VCaP (cell line): ENCODE measurements at regions not wholly inside any gene's neighbourhood (a gene's known extent, or its start where the extent isn't known, plus 50 kb on each side); places are given as distances from the start of the nearest gene placed in this dataset.

Experiments
- H3K27ac ChIP-seq: fragments of 450-650 bp; 2 replicates; pipeline ENCODE4 v1.5.1; 2017
- CTCF ChIP-seq: fragments of 450-650 bp; conservative IDR thresholded peaks from 2 replicates; pipeline ENCODE4 v1.5.1; 2017; ENCODE audit warnings: mild to moderate bottlenecking, moderate library complexity

- no peak overlapping the region for H3K27ac ChIP-seq
- TF ChIP-seq CTCF: peak; percentile 87
Measured at GRCh38 chr1:82604524-82604923, 803.8 kb downstream of the ADGRL2 start.

- TF ChIP-seq CTCF: no peak
- no peak overlapping the region for H3K27ac ChIP-seq
Measured at GRCh38 chr1:82600314-82600713, 799.6 kb downstream of the ADGRL2 start.

GRCh38 chr1:82598812-82599211, 798.1 kb downstream of the ADGRL2 start:
- TF ChIP-seq CTCF: no peak
- no peak overlapping the region for H3K27ac ChIP-seq

GRCh38 chr1:82598337-82598736, 797.6 kb downstream of the ADGRL2 start:
- H3K27ac ChIP-seq: no peak overlapping the region
- no peak for TF ChIP-seq CTCF

- no peak overlapping the region for H3K27ac ChIP-seq
Measured at GRCh38 chr1:82597649-82598048, 796.9 kb downstream of the ADGRL2 start.

GRCh38 chr1:82597141-82597540, 796.4 kb downstream of the ADGRL2 start:
- no peak overlapping the region for H3K27ac ChIP-seq
- TF ChIP-seq CTCF: no peak

More at GRCh38 chr1:82597649-82598048, 796.9 kb downstream of the ADGRL2 start:
- no peak for TF ChIP-seq CTCF

GRCh38 chr1:82593561-82593960, 792.8 kb downstream of the ADGRL2 start:
- no peak for TF ChIP-seq CTCF
- H3K27ac ChIP-seq: no peak overlapping the region

GRCh38 chr1:82589588-82589987, 788.9 kb downstream of the ADGRL2 start:
- H3K27ac ChIP-seq: no peak overlapping the region
- TF ChIP-seq CTCF: no peak
